MM.1S (cell line): ENCODE measurements at regions not wholly inside any gene's neighbourhood (a gene's known extent, or its start where the extent isn't known, plus 50 kb on each side); places are given as distances from the start of the nearest gene placed in this dataset.

Source experiments
- DNase-seq: peaks from one replicate; pipeline ENCODE4 v3.0.0-alpha.2; 2015
- H2AFZ ChIP-seq: fragments of 300-600 bp; sonication (generic); 2 replicates; pipeline ENCODE4 v1.6.0; 2016; ENCODE audit warnings: antibody characterized with exemption, low read length
- H3F3A ChIP-seq: fragments of 300-600 bp; sonication (generic); 2 replicates; pipeline ENCODE4 v1.6.1; 2016; ENCODE audit warnings: mild to moderate bottlenecking, antibody characterized with exemption, low read length, moderate library complexity, mixed read lengths; ENCODE audit not compliant: insufficient read depth
- H3K27ac ChIP-seq: fragments of 300-600 bp; sonication (generic); 2 replicates; pipeline ENCODE4 v1.5.1; 2016; ENCODE audit warnings: mild to moderate bottlenecking, low read length
- H3K27me3 ChIP-seq: fragments of 300-600 bp; sonication (generic); replicated peaks from 2 replicates; pipeline ENCODE4 v1.6.0; 2016; ENCODE audit warnings: low read length; ENCODE audit not compliant: insufficient read depth
- H3K36me3 ChIP-seq: fragments of 300-600 bp; sonication (generic); replicated peaks from 2 replicates; pipeline ENCODE4 v1.6.1; 2016; ENCODE audit warnings: mild to moderate bottlenecking, low read length, mixed read lengths; ENCODE audit not compliant: insufficient read depth
- H3K4me1 ChIP-seq: fragments of 300-600 bp; sonication (generic); 2 replicates; pipeline ENCODE4 v1.6.1; 2016; ENCODE audit warnings: low read length, mixed read lengths
- H3K4me2 ChIP-seq: fragments of 300-600 bp; sonication (generic); 2 replicates; pipeline ENCODE4 v1.6.0; 2016; ENCODE audit warnings: low read depth, low read length
- H3K4me3 ChIP-seq: fragments of 300-600 bp; sonication (generic); 2 replicates; pipeline ENCODE4 v1.5.1; 2016; ENCODE audit warnings: low read length, mixed read lengths
- H3K79me2 ChIP-seq: fragments of 300-600 bp; sonication (generic); 2 replicates; pipeline ENCODE4 v1.6.1; 2016; ENCODE audit warnings: mixed run types, low read length, mixed read lengths
- H3K9ac ChIP-seq: fragments of 300-600 bp; sonication (generic); 2 replicates; pipeline ENCODE4 v1.6.1; 2016; ENCODE audit warnings: low read length, mixed read lengths
- H3K9me2 ChIP-seq: fragments of 300-600 bp; sonication (generic); replicated peaks from 2 replicates; pipeline ENCODE4 v1.6.1; 2016; ENCODE audit warnings: mild to moderate bottlenecking, low read length, mixed read lengths; ENCODE audit not compliant: insufficient read depth
- H3K9me3 ChIP-seq: fragments of 300-600 bp; sonication (generic); replicated peaks from 2 replicates; pipeline ENCODE4 v1.6.1; 2016; ENCODE audit warnings: mild to moderate bottlenecking, low read length, mixed read lengths; ENCODE audit not compliant: insufficient read depth
- H4K20me1 ChIP-seq: fragments of 300-600 bp; sonication (generic); 2 replicates; pipeline ENCODE4 v1.6.1; 2016; ENCODE audit warnings: mild to moderate bottlenecking, low read length, moderate library complexity, mixed read lengths; ENCODE audit not compliant: insufficient read depth
- CTCF ChIP-seq: fragments of 300-600 bp; sonication (generic); IDR thresholded peaks from 2 replicates; pipeline ENCODE4 v1.5.1; 2016; ENCODE audit warnings: antibody characterized with exemption, low read length, mixed read lengths
- EZH2phosphoT487 ChIP-seq: fragments of 300-600 bp; sonication (generic); IDR thresholded peaks from 2 replicates; pipeline ENCODE4 v1.6.1; 2018; ENCODE audit warnings: antibody characterized with exemption, low read length

DNA sequence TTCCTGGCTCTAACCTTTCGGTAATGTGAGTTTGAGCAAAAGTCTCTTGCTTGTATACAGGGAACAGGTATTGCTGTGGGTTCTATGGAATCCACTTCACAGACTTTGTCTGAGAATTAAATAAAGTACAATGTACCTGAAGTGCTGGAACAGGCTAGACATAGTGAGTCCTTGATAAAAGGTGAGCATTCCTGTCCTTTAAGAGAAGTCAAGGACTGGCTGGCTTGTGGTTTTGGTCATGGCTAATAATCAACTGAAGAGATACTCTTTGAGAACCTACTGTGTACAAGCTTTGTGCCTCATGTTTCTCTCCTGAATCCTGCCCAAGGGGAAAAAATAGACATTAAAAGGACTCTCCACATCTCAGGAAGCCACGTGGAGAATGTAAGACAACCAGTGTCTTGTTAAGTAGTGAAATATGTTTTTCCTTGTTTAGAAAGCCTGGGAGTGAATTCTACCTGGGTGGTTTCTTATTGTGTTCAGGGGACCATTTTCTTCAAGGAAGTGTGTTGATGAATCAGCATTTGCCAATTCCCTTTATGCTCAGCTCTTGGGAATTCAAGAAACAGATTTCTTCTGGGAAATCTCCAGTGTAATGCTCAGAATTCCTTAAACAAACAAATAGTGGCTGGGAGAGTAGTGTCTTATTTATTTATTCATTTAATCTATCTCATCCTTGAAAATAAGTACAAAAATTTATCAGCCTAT is 55.2 kb upstream of the PLD5 start:
- Histone ChIP-seq H3K36me3 (no peaks in the 10 kb centered on the region), H3K4me1 (no peaks in the 10 kb centered on the region), H3K9me2 (no peaks in the 10 kb centered on the region), H3K27me3 (no peaks in the 10 kb centered on the region), H3K4me3 (no peak overlapping the region), H4K20me1 (no peaks in the 10 kb centered on the region), H3K4me2 (no peak overlapping the region), H2AFZ (no peak overlapping the region), H3F3A (no peaks in the 10 kb centered on the region), H3K9me3 (no peaks in the 10 kb centered on the region), H3K27ac (no peak overlapping the region), H3K79me2 (no peaks in the 10 kb centered on the region), H3K9ac (no peak overlapping the region)
- no peak for DNase-seq
- no peak for TF ChIP-seq CTCF
- TF ChIP-seq EZH2phosphoT487 = no peak
